ENCODE measurements at regions not wholly inside any gene's neighbourhood (a gene's known extent, or its start where the extent isn't known, plus 50 kb on each side); places are given as distances from the start of the nearest gene placed in this dataset.

DNA sequence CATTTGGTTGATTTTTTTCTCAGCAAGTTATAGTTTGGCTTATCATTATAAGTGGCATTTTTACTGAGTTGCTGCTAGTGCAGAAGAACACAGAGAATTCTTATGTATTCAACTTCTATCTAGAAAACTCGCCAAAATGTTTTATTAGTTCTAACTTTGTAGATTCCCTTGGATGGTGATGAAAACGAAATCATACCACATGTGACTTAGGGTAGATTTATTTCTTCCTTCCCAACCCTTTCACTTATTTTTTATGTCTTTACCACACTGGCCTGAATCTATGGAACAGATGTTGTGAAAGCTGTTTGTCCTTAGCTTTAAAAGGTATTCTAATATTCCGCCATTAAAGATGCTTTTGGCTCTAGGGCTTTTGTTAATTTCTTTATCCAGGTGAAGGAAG lies 503.3 kb upstream of the CFAP20DC start:
- 55% methylated on average over 3 of the region's 3 CpGs for WGBS (ENCODE audit: insufficient coverage, insufficient replicate concordance, low lambda C conversion rate, missing lambda C conversion rate)
- Histone ChIP-seq H3K9ac (ENCODE audit: control insufficient read depth, insufficient read depth, low read length) (no peak overlapping the region), H3K9me3 (replicated peaks; ENCODE audit: control insufficient read depth, insufficient read depth, low read length) (no peaks in the 10 kb centered on the region), H3K36me3 (ENCODE audit: control insufficient read depth in 2 of 2, insufficient read depth in 2 of 2, low read length in 1 of 2) (no peaks in the 10 kb centered on the region), H3K27ac (ENCODE audit: control insufficient read depth, insufficient read depth) (no peak overlapping the region), H4K20me1 (ENCODE audit: control insufficient read depth, insufficient read depth) (no peaks in the 10 kb centered on the region), H3K79me2 (ENCODE audit: control insufficient read depth, insufficient read depth, low read length) (no peaks in the 10 kb centered on the region), H2AFZ (ENCODE audit: control insufficient read depth, low read depth, low read length) (no peak overlapping the region), H3K27me3 (replicated peaks in 1 of 2; ENCODE audit: control insufficient read depth in 2 of 2, insufficient read depth in 2 of 2, low read length in 1 of 2) (no peaks in the 10 kb centered on the region; a peak in 1 of 4 replicates), H3K4me1 (ENCODE audit: control insufficient read depth, insufficient read depth, low read length) (no peaks in the 10 kb centered on the region), H3K4me3 (no peak overlapping the region), H3K4me2 (ENCODE audit: control insufficient read depth, insufficient read depth) (no peak overlapping the region)
- in situ Hi-C loops (cut with MboI) = no loop called here
- no peak for ATAC-seq
- DNase-seq (ENCODE audit: low read depth, low spot score) = no peak
- ChIA-PET RAD21 (ENCODE audit: unreplicated experiment) (no interaction called here), POLR2A (no interaction called here), CTCF (interaction anchor here (0.7 kb wide), 1 partner anchor 13 kb away, joined by 3 read pairs; no protein-coding TSS in a partner anchor), SMC1A (ENCODE audit: uncharacterized antibody, unreplicated experiment) (interaction anchor here (0.6 to 3.7 kb wide), 4 partner anchors 11 to 858 kb away, joined by 3 to 15 read pairs (median 4); no protein-coding TSS in a partner anchor)
- intact Hi-C loops (cut with micrococcal nuclease; ENCODE audit: unreplicated experiment) = no loop called here
- BruUV-seq (replicated peaks) = no TSS peak
- no peak for TF ChIP-seq ASH2L (IDR thresholded peaks at IDR 0.05; ENCODE audit: borderline replicate concordance, low read depth)
- TF ChIP-seq TARDBP (IDR thresholded peaks at IDR 0.05; ENCODE audit: borderline replicate concordance) = no peak
- no peak for TF ChIP-seq EED (IDR thresholded peaks at IDR 0.05; ENCODE audit: low read depth)
- no peak for TF ChIP-seq CREM (IDR thresholded peaks at IDR 0.05; ENCODE audit: low read depth)
- TF ChIP-seq SPI1 (IDR thresholded peaks at IDR 0.05; ENCODE audit: borderline replicate concordance, insufficient read depth, low read depth, low read length) = no peak
- no peak for TF ChIP-seq TCF3 (IDR thresholded peaks at IDR 0.05; ENCODE audit: borderline replicate concordance, insufficient read depth, low read depth, low read length)
- no peak for TF ChIP-seq IKZF2 (IDR thresholded peaks at IDR 0.05)
- TF ChIP-seq STAT3 (IDR thresholded peaks at IDR 0.05; ENCODE audit: low read depth, low read length) = no peak
- no peak for TF ChIP-seq CREB1 (IDR thresholded peaks at IDR 0.05; ENCODE audit: low read depth)
- FAIRE-seq = peak; percentile 23

DNA sequence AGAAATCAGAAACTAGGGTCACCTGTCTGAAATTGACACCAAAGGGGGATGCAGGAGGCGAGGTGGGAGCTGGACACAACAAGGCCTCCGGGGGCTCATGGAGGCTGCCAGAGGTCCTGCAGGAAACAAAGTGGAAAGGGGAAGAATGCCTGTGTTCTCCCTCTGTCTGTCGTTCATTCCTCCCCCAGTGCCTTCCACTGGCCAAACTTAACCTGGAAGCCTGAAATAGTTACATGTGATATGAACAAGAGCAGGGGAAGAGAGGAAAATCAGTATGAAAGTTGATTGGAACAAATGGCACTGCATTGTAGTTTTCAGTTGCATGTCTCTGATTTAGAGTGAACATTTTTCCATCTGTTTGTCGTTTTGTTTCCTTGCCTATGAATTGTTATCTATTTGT lies 502.0 kb upstream of the CFAP20DC start:
- no peaks in the 10 kb centered on the region; a peak in 1 of 4 replicates for H3K27me3 ChIP-seq (replicated peaks in 1 of 2; ENCODE audit: control insufficient read depth in 2 of 2, insufficient read depth in 2 of 2, low read length in 1 of 2)
- no TSS peak for BruUV-seq (replicated peaks)
- no peaks in the 10 kb centered on the region for H3K9me3 ChIP-seq (replicated peaks; ENCODE audit: control insufficient read depth, insufficient read depth, low read length)
- POLR2A ChIA-PET = no interaction called here
- no peak overlapping the region for H3K27ac ChIP-seq (ENCODE audit: control insufficient read depth, insufficient read depth)
- CTCF ChIA-PET = no interaction called here
- no peaks in the 10 kb centered on the region for H3K4me1 ChIP-seq (ENCODE audit: control insufficient read depth, insufficient read depth, low read length)
- intact Hi-C loops (cut with micrococcal nuclease; ENCODE audit: unreplicated experiment) (no loop called here), in situ Hi-C loops (cut with MboI) (no loop called here)
- ATAC-seq (no peak), FAIRE-seq (no peak), DNase-seq (ENCODE audit: low read depth, low spot score) (no peak)
- H2AFZ ChIP-seq (ENCODE audit: control insufficient read depth, low read depth, low read length) = no peak overlapping the region
- no peak overlapping the region for H3K4me2 ChIP-seq (ENCODE audit: control insufficient read depth, insufficient read depth)
- no peak for TF ChIP-seq TAF1 (IDR thresholded peaks at IDR 0.05; ENCODE audit: borderline replicate concordance, low read depth, low read length)
- RAD21 ChIA-PET (ENCODE audit: unreplicated experiment) = no interaction called here
- no peaks in the 10 kb centered on the region for H4K20me1 ChIP-seq (ENCODE audit: control insufficient read depth, insufficient read depth)
- 19% methylated on average over 4 of the region's 4 CpGs for WGBS (ENCODE audit: insufficient coverage, insufficient replicate concordance, low lambda C conversion rate, missing lambda C conversion rate)
- no peaks in the 10 kb centered on the region for H3K79me2 ChIP-seq (ENCODE audit: control insufficient read depth, insufficient read depth, low read length)
- H3K4me3 ChIP-seq = no peak overlapping the region
- SMC1A ChIA-PET (ENCODE audit: uncharacterized antibody, unreplicated experiment) = interaction anchor here (0.9 to 3.7 kb wide), 2 partner anchors 10 to 16 kb away, joined by 3 to 15 read pairs; no protein-coding TSS in a partner anchor
- no peak overlapping the region for H3K9ac ChIP-seq (ENCODE audit: control insufficient read depth, insufficient read depth, low read length)
- no peaks in the 10 kb centered on the region for H3K36me3 ChIP-seq (ENCODE audit: control insufficient read depth in 2 of 2, insufficient read depth in 2 of 2, low read length in 1 of 2)
